IMR-90 (cell line): ENCODE measurements at regions not wholly inside any gene's neighbourhood (a gene's known extent, or its start where the extent isn't known, plus 50 kb on each side); places are given as distances from the start of the nearest gene placed in this dataset.

ENCODE experiments used
- ATAC-seq: fragments of 200-7000 bp; cut with Tn5 transposase; 2 replicates; pipeline ENCODE4 v1.9.1; 2020; ENCODE audit warnings: low read depth, mild to moderate bottlenecking, moderate library complexity
- BruUV-seq: library from RNA; stranded (reverse); fragments of 400-500 nt; replicated peaks from 2 replicates; lab custom pipeline; 2021; lab: Mats Ljungman, UMichigan
- CTCF ChIA-PET: fragments of 300-600 bp; formaldehyde crosslinking; extraction: SDS; loops from one replicate; lab custom pipeline; 2021; ENCODE audit warnings: antibody characterized with exemption; lab: Yijun Ruan, JAX
- POLR2A ChIA-PET: fragments of 300-600 bp; sonication (Branson Sonifier 250); formaldehyde crosslinking; loops from one replicate; lab custom pipeline; 2022; ENCODE audit warnings: antibody characterized with exemption; ENCODE audit not compliant: unreplicated experiment; lab: Charles Lee
- DNase-seq: peaks from one replicate; pipeline ENCODE4 v3.0.0; 2013
- H2AFZ ChIP-seq: replicated peaks from 2 replicates; pipeline ENCODE3; 2013; ENCODE audit warnings: low read length, mild to moderate bottlenecking; ENCODE audit not compliant: poor library complexity
- H2AK5ac ChIP-seq: 2 replicates; pipeline ENCODE4 v1.6.1; 2013; ENCODE audit warnings: low read depth, low read length, inconsistent platforms
- H2AK9ac ChIP-seq: replicated peaks from 2 replicates; pipeline ENCODE3; 2013; ENCODE audit warnings: mild to moderate bottlenecking, low read depth, low read length, moderate library complexity; ENCODE audit not compliant: poor library complexity
- H2BK120ac ChIP-seq: 2 replicates; pipeline ENCODE4 v1.6.1; 2013; ENCODE audit warnings: low read depth, low read length, inconsistent platforms
- H2BK15ac ChIP-seq: 3 replicates; pipeline ENCODE4 v1.6.1; 2013; ENCODE audit warnings: low read depth, low read length, inconsistent platforms
- H2BK20ac ChIP-seq: 2 replicates; pipeline ENCODE4 v1.6.1; 2013; ENCODE audit warnings: low read depth, mild to moderate bottlenecking, inconsistent platforms, low read length, moderate library complexity
- H2BK5ac ChIP-seq: 2 replicates; pipeline ENCODE4 v1.6.1; 2013; ENCODE audit warnings: mild to moderate bottlenecking, low read depth, low read length, inconsistent platforms; ENCODE audit not compliant: poor library complexity, severe bottlenecking
- H3K14ac ChIP-seq: replicated peaks from 2 replicates; pipeline ENCODE4 v1.6.1; 2013; ENCODE audit warnings: low read depth, low read length, inconsistent platforms
- H3K18ac ChIP-seq: 2 replicates; pipeline ENCODE4 v1.6.1; 2013; ENCODE audit warnings: low read depth, low read length, control low read depth
- H3K23ac ChIP-seq: 2 replicates; pipeline ENCODE4 v1.6.1; 2013; ENCODE audit warnings: low read depth, low read length, inconsistent platforms
- H3K27ac ChIP-seq: 2 replicates; pipeline ENCODE4 v1.5.1; 2013; ENCODE audit warnings: mild to moderate bottlenecking, control low read depth, low read length; ENCODE audit not compliant: insufficient read depth
- H3K27me3 ChIP-seq: 2 replicates; pipeline ENCODE4 v1.6.1; 2013; ENCODE audit warnings: low read length; ENCODE audit not compliant: control insufficient read depth, insufficient read depth
- H3K36me3 ChIP-seq: 2 replicates; pipeline ENCODE4 v1.6.1; 2013; ENCODE audit warnings: low read length, mixed read lengths; ENCODE audit not compliant: control insufficient read depth, insufficient read depth
- H3K4ac ChIP-seq: 2 replicates; pipeline ENCODE4 v1.6.1; 2013; ENCODE audit warnings: low read depth, low read length, inconsistent platforms
- H3K4me1 ChIP-seq: 2 replicates; pipeline ENCODE4 v1.6.1; 2013; ENCODE audit warnings: low read length, mixed read lengths; ENCODE audit not compliant: control insufficient read depth, insufficient read depth
- H3K4me2 ChIP-seq: 2 replicates; pipeline ENCODE4 v1.6.1; 2013; ENCODE audit warnings: low read depth, mild to moderate bottlenecking, control low read depth, low read length, moderate library complexity
- H3K4me3 ChIP-seq: 2 replicates; pipeline ENCODE4 v1.5.1; 2013; ENCODE audit warnings: low read depth, mild to moderate bottlenecking, control low read depth, low read length, moderate library complexity; ENCODE audit not compliant: insufficient read depth
- H3K56ac ChIP-seq: 2 replicates; pipeline ENCODE4 v1.6.1; 2013; ENCODE audit warnings: low read length, inconsistent platforms; ENCODE audit not compliant: insufficient read depth; ENCODE audit errors: extremely low read depth
- H3K79me1 ChIP-seq, 2 experiments: 2 replicates each; pipeline ENCODE4 v1.6.1; 2013; ENCODE audit warnings: low read length in 2 of 2, inconsistent platforms in 1 of 2, low read depth in 1 of 2
- H3K9ac ChIP-seq: 2 replicates; pipeline ENCODE4 v1.6.1; 2013; ENCODE audit warnings: low read depth, low read length, control low read depth
- H3K9me1 ChIP-seq: 2 replicates; pipeline ENCODE4 v1.6.1; 2013; ENCODE audit warnings: low read length, inconsistent platforms; ENCODE audit not compliant: insufficient read depth
- H3K9me3 ChIP-seq: 2 replicates; pipeline ENCODE4 v1.6.1; 2013; ENCODE audit warnings: low read length; ENCODE audit not compliant: control insufficient read depth, insufficient read depth
- H4K20me1 ChIP-seq: 2 replicates; pipeline ENCODE4 v1.6.1; 2013; ENCODE audit warnings: low read length, inconsistent platforms; ENCODE audit not compliant: insufficient read depth
- H4K5ac ChIP-seq: 2 replicates; pipeline ENCODE4 v1.6.1; 2013; ENCODE audit warnings: mild to moderate bottlenecking, low read depth, low read length, control low read depth
- H4K8ac ChIP-seq, 2 experiments: 2 replicates each; pipeline ENCODE4 v1.6.1; 2013; ENCODE audit warnings: low read depth in 2 of 2, low read length in 2 of 2, control low read depth in 1 of 2, inconsistent platforms in 1 of 2
- H4K91ac ChIP-seq: 2 replicates; pipeline ENCODE4 v1.6.1; 2013; ENCODE audit warnings: low read depth, low read length, inconsistent platforms; ENCODE audit not compliant: insufficient read depth
- BHLHE40 ChIP-seq: fragments of 150-350 bp; IDR thresholded peaks from 2 replicates; pipeline ENCODE4 v1.6.1; 2016; ENCODE audit warnings: mild to moderate bottlenecking, low read depth, low read length
- CEBPB ChIP-seq: IDR thresholded peaks from 2 replicates; pipeline ENCODE4 v1.6.1; 2012; ENCODE audit warnings: low read depth, low read length, improper control_type of control experiment
- CHD1 ChIP-seq: IDR thresholded peaks from 2 replicates; pipeline ENCODE4 v1.6.1; 2012; ENCODE audit warnings: low read depth, low read length, improper control_type of control experiment
- FOS ChIP-seq: fragments of 150-350 bp; IDR thresholded peaks from 2 replicates; pipeline ENCODE4 v1.6.1; 2016; ENCODE audit warnings: low read depth, low read length
- MAFK ChIP-seq: IDR thresholded peaks from 2 replicates; pipeline ENCODE4 v1.6.1; 2012; ENCODE audit warnings: low read depth, low read length, improper control_type of control experiment
- MAZ ChIP-seq: IDR thresholded peaks from 2 replicates; pipeline ENCODE4 v1.6.1; 2012; ENCODE audit warnings: low read depth, mild to moderate bottlenecking, low read length, improper control_type of control experiment, moderate library complexity, borderline replicate concordance
- MXI1 ChIP-seq: IDR thresholded peaks from 2 replicates; pipeline ENCODE4 v1.6.1; 2012; ENCODE audit warnings: low read depth, mild to moderate bottlenecking, low read length, moderate library complexity, borderline replicate concordance
- NFE2L2 ChIP-seq: fragments of 150-350 bp; IDR thresholded peaks from 2 replicates; pipeline ENCODE4 v1.6.1; 2016; ENCODE audit warnings: low read depth, mild to moderate bottlenecking, low read length
- POLR2A ChIP-seq: IDR thresholded peaks from 2 replicates; pipeline ENCODE4 v1.6.1; 2012; ENCODE audit warnings: mild to moderate bottlenecking, low read depth, low read length
- RCOR1 ChIP-seq: IDR thresholded peaks from 2 replicates; pipeline ENCODE4 v1.6.1; 2012; ENCODE audit warnings: mild to moderate bottlenecking, low read length, improper control_type of control experiment; ENCODE audit not compliant: insufficient replicate concordance
- RFX5 ChIP-seq: IDR thresholded peaks from 2 replicates; pipeline ENCODE4 v1.8.0; 2012; ENCODE audit warnings: low read depth, mild to moderate bottlenecking, low read length, moderate library complexity
- SMC3 ChIP-seq: fragments of 150-350 bp; IDR thresholded peaks from 2 replicates; pipeline ENCODE4 v1.6.1; 2016; ENCODE audit warnings: low read depth, mild to moderate bottlenecking, antibody characterized with exemption, low read length, moderate library complexity
- USF2 ChIP-seq: fragments of 150-350 bp; IDR thresholded peaks from 2 replicates; pipeline ENCODE4 v1.6.1; 2017; ENCODE audit warnings: mild to moderate bottlenecking, antibody characterized with exemption, low read length, low read depth
- WGBS, 2 experiments: methylation state at CpG; one replicate each; pipeline versions ENCODE4 v1.1.5 to v1.1.7; 2013; ENCODE audit warnings: missing lambda C conversion rate in 2 of 2; ENCODE audit not compliant: insufficient read length in 1 of 2; ENCODE audit errors: extremely low coverage in 2 of 2; 5-methylcytosine and 5-hydroxymethylcytosine counted together
- dilution Hi-C: fragments of 300-500 bp; cut with HindIII; formaldehyde crosslinking; loops from one replicate; pipeline ENCODE4 v1.14.3; 2018; ENCODE audit warnings: low sequenced_read_pairs; ENCODE audit not compliant: unreplicated experiment
- in situ Hi-C: fragments of 300-500 bp; cut with MboI; formaldehyde crosslinking; loops from 3 replicates; pipeline ENCODE4 v1.14.3; 2019; ENCODE audit warnings: low sequenced_read_pairs, inconsistent platforms, mixed read lengths
- intact Hi-C: fragments of 100-400 bp; cut with micrococcal nuclease; formaldehyde crosslinking; loops from 2 replicates; pipeline ENCODE4 v1.10.0; 2022
- TF ChIP-seq, protein P1 (sequence below): conservative IDR thresholded peaks from 2 replicates; pipeline ENCODE4 v1.5.1; 2012; ENCODE audit warnings: mild to moderate bottlenecking, low read depth, low read length, improper control_type of control experiment

DNA sequence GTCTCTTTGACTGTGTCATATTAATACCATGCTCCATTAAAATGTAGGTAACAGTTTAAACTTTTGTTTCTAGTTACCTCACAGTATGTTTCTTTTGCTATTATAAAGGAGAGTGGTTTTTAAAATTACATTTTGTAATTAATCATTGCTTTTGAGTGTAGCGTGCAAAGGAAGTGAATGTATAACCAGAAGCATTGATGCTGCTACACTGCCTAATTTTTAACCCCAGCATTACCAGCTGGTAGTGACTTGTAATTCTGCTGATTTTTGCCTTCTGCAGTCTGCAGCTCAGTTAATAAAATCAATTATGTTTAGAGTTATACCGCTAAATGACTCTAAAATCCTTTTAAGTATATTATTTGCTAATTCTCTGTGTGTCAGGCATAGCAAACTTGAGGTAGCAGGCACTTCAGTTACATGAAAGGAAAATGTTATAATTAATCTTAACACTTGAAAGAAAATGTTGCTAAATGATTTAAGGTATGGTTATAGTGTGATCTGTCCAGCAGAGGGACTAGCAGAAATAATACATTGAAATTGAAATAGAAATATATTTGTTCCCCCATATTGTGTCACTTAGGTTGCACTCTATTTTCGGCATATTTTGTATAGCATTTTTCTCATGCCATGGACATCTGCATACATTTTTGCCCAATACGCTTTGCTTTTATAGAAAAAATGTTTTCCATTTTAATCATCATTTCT is 388.5 kb downstream of the CNTNAP4 start:
- Histone ChIP-seq H2BK5ac (no peak overlapping the region), H2AK9ac (no peak overlapping the region), H3K27ac (no peak overlapping the region), H4K20me1 (no peaks in the 10 kb centered on the region), H2BK15ac (no peak overlapping the region), H4K91ac (no peak overlapping the region), H3K14ac (no peak overlapping the region), H3K36me3 (no peaks in the 10 kb centered on the region), H3K4me1 (no peaks in the 10 kb centered on the region), H2BK20ac (no peak overlapping the region), H3K18ac (no peak overlapping the region), H3K4me2 (no peak overlapping the region), H3K9me1 (no peaks in the 10 kb centered on the region), H4K5ac (no peak overlapping the region), H2AK5ac (no peak overlapping the region), H3K9ac (no peak overlapping the region), H3K56ac (no peak overlapping the region), H3K79me1 (no peaks in the 10 kb centered on the region), H3K9me3 (no peaks in the 10 kb centered on the region), H3K4me3 (no peak overlapping the region), H2BK120ac (no peak overlapping the region), H3K4ac (no peak overlapping the region), H2AFZ (no peak overlapping the region), H3K23ac (no peak overlapping the region), H3K27me3 (no peaks in the 10 kb centered on the region), H4K8ac (no peak overlapping the region)
- no peak for ATAC-seq
- in situ Hi-C loops (no loop called here), dilution Hi-C loops (no loop called here), intact Hi-C loops (no loop called here)
- CTCF ChIA-PET: no interaction called here
- no CpG with 5 or more reads among the region's 4 CpGs for WGBS, 2 experiments
- POLR2A ChIA-PET: no interaction called here
- DNase-seq: no peak
- no TSS peak for BruUV-seq
- TF ChIP-seq NFE2L2: no peak
- TF ChIP-seq BHLHE40: no peak
- TF ChIP-seq CHD1: no peak
- TF ChIP-seq SMC3: no peak
- no peak for TF ChIP-seq FOS
- TF ChIP-seq MXI1: no peak
- no peak for TF ChIP-seq CEBPB
- TF ChIP-seq USF2: no peak
- no peak for TF ChIP-seq MAZ
- TF ChIP-seq RCOR1: no peak
- TF ChIP-seq RFX5: no peak
- no peak for TF ChIP-seq POLR2A
- TF ChIP-seq, protein P1, sequence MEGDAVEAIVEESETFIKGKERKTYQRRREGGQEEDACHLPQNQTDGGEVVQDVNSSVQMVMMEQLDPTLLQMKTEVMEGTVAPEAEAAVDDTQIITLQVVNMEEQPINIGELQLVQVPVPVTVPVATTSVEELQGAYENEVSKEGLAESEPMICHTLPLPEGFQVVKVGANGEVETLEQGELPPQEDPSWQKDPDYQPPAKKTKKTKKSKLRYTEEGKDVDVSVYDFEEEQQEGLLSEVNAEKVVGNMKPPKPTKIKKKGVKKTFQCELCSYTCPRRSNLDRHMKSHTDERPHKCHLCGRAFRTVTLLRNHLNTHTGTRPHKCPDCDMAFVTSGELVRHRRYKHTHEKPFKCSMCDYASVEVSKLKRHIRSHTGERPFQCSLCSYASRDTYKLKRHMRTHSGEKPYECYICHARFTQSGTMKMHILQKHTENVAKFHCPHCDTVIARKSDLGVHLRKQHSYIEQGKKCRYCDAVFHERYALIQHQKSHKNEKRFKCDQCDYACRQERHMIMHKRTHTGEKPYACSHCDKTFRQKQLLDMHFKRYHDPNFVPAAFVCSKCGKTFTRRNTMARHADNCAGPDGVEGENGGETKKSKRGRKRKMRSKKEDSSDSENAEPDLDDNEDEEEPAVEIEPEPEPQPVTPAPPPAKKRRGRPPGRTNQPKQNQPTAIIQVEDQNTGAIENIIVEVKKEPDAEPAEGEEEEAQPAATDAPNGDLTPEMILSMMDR: no peak; the same call in 1 of the 2 replicates
- no peak for TF ChIP-seq MAFK
